IMR-90 (cell line): ENCODE measurements at regions not wholly inside any gene's neighbourhood (a gene's known extent, or its start where the extent isn't known, plus 50 kb on each side); places are given as distances from the start of the nearest gene placed in this dataset.

Experiments
- ATAC-seq: fragments of 200-7000 bp; cut with Tn5 transposase; 2 replicates; pipeline ENCODE4 v1.9.1; 2020; ENCODE audit warnings: low read depth, mild to moderate bottlenecking, moderate library complexity
- BruUV-seq: library from RNA; stranded (reverse); fragments of 400-500 nt; replicated peaks from 2 replicates; lab custom pipeline; 2021; lab: Mats Ljungman, UMichigan
- CTCF ChIA-PET: fragments of 300-600 bp; formaldehyde crosslinking; extraction: SDS; loops from one replicate; lab custom pipeline; 2021; ENCODE audit warnings: antibody characterized with exemption; lab: Yijun Ruan, JAX
- POLR2A ChIA-PET: fragments of 300-600 bp; sonication (Branson Sonifier 250); formaldehyde crosslinking; loops from one replicate; lab custom pipeline; 2022; ENCODE audit warnings: antibody characterized with exemption; ENCODE audit not compliant: unreplicated experiment; lab: Charles Lee
- DNase-seq: peaks from one replicate; pipeline ENCODE4 v3.0.0; 2013
- H2AFZ ChIP-seq: replicated peaks from 2 replicates; pipeline ENCODE3; 2013; ENCODE audit warnings: low read length, mild to moderate bottlenecking; ENCODE audit not compliant: poor library complexity
- H2AK5ac ChIP-seq: 2 replicates; pipeline ENCODE4 v1.6.1; 2013; ENCODE audit warnings: low read depth, low read length, inconsistent platforms
- H2AK9ac ChIP-seq: replicated peaks from 2 replicates; pipeline ENCODE3; 2013; ENCODE audit warnings: mild to moderate bottlenecking, low read depth, low read length, moderate library complexity; ENCODE audit not compliant: poor library complexity
- H2BK120ac ChIP-seq: 2 replicates; pipeline ENCODE4 v1.6.1; 2013; ENCODE audit warnings: low read depth, low read length, inconsistent platforms
- H2BK15ac ChIP-seq: 3 replicates; pipeline ENCODE4 v1.6.1; 2013; ENCODE audit warnings: low read depth, low read length, inconsistent platforms
- H2BK20ac ChIP-seq: 2 replicates; pipeline ENCODE4 v1.6.1; 2013; ENCODE audit warnings: low read depth, mild to moderate bottlenecking, inconsistent platforms, low read length, moderate library complexity
- H2BK5ac ChIP-seq: 2 replicates; pipeline ENCODE4 v1.6.1; 2013; ENCODE audit warnings: mild to moderate bottlenecking, low read depth, low read length, inconsistent platforms; ENCODE audit not compliant: poor library complexity, severe bottlenecking
- H3K14ac ChIP-seq: replicated peaks from 2 replicates; pipeline ENCODE4 v1.6.1; 2013; ENCODE audit warnings: low read depth, low read length, inconsistent platforms
- H3K18ac ChIP-seq: 2 replicates; pipeline ENCODE4 v1.6.1; 2013; ENCODE audit warnings: low read depth, low read length, control low read depth
- H3K23ac ChIP-seq: 2 replicates; pipeline ENCODE4 v1.6.1; 2013; ENCODE audit warnings: low read depth, low read length, inconsistent platforms
- H3K27ac ChIP-seq: 2 replicates; pipeline ENCODE4 v1.5.1; 2013; ENCODE audit warnings: mild to moderate bottlenecking, control low read depth, low read length; ENCODE audit not compliant: insufficient read depth
- H3K27me3 ChIP-seq: 2 replicates; pipeline ENCODE4 v1.6.1; 2013; ENCODE audit warnings: low read length; ENCODE audit not compliant: control insufficient read depth, insufficient read depth
- H3K36me3 ChIP-seq: 2 replicates; pipeline ENCODE4 v1.6.1; 2013; ENCODE audit warnings: low read length, mixed read lengths; ENCODE audit not compliant: control insufficient read depth, insufficient read depth
- H3K4ac ChIP-seq: 2 replicates; pipeline ENCODE4 v1.6.1; 2013; ENCODE audit warnings: low read depth, low read length, inconsistent platforms
- H3K4me1 ChIP-seq: 2 replicates; pipeline ENCODE4 v1.6.1; 2013; ENCODE audit warnings: low read length, mixed read lengths; ENCODE audit not compliant: control insufficient read depth, insufficient read depth
- H3K4me2 ChIP-seq: 2 replicates; pipeline ENCODE4 v1.6.1; 2013; ENCODE audit warnings: low read depth, mild to moderate bottlenecking, control low read depth, low read length, moderate library complexity
- H3K4me3 ChIP-seq: 2 replicates; pipeline ENCODE4 v1.5.1; 2013; ENCODE audit warnings: low read depth, mild to moderate bottlenecking, control low read depth, low read length, moderate library complexity; ENCODE audit not compliant: insufficient read depth
- H3K56ac ChIP-seq: 2 replicates; pipeline ENCODE4 v1.6.1; 2013; ENCODE audit warnings: low read length, inconsistent platforms; ENCODE audit not compliant: insufficient read depth; ENCODE audit errors: extremely low read depth
- H3K79me1 ChIP-seq, 2 experiments: 2 replicates each; pipeline ENCODE4 v1.6.1; 2013; ENCODE audit warnings: low read length in 2 of 2, inconsistent platforms in 1 of 2, low read depth in 1 of 2
- H3K9ac ChIP-seq: 2 replicates; pipeline ENCODE4 v1.6.1; 2013; ENCODE audit warnings: low read depth, low read length, control low read depth
- H3K9me1 ChIP-seq: 2 replicates; pipeline ENCODE4 v1.6.1; 2013; ENCODE audit warnings: low read length, inconsistent platforms; ENCODE audit not compliant: insufficient read depth
- H3K9me3 ChIP-seq: 2 replicates; pipeline ENCODE4 v1.6.1; 2013; ENCODE audit warnings: low read length; ENCODE audit not compliant: control insufficient read depth, insufficient read depth
- H4K20me1 ChIP-seq: 2 replicates; pipeline ENCODE4 v1.6.1; 2013; ENCODE audit warnings: low read length, inconsistent platforms; ENCODE audit not compliant: insufficient read depth
- H4K5ac ChIP-seq: 2 replicates; pipeline ENCODE4 v1.6.1; 2013; ENCODE audit warnings: mild to moderate bottlenecking, low read depth, low read length, control low read depth
- H4K8ac ChIP-seq, 2 experiments: 2 replicates each; pipeline ENCODE4 v1.6.1; 2013; ENCODE audit warnings: low read depth in 2 of 2, low read length in 2 of 2, control low read depth in 1 of 2, inconsistent platforms in 1 of 2
- H4K91ac ChIP-seq: 2 replicates; pipeline ENCODE4 v1.6.1; 2013; ENCODE audit warnings: low read depth, low read length, inconsistent platforms; ENCODE audit not compliant: insufficient read depth
- BHLHE40 ChIP-seq: fragments of 150-350 bp; IDR thresholded peaks from 2 replicates; pipeline ENCODE4 v1.6.1; 2016; ENCODE audit warnings: mild to moderate bottlenecking, low read depth, low read length
- CEBPB ChIP-seq: IDR thresholded peaks from 2 replicates; pipeline ENCODE4 v1.6.1; 2012; ENCODE audit warnings: low read depth, low read length, improper control_type of control experiment
- CHD1 ChIP-seq: IDR thresholded peaks from 2 replicates; pipeline ENCODE4 v1.6.1; 2012; ENCODE audit warnings: low read depth, low read length, improper control_type of control experiment
- CTCF ChIP-seq: conservative IDR thresholded peaks from 2 replicates; pipeline ENCODE4 v1.5.1; 2012; ENCODE audit warnings: mild to moderate bottlenecking, low read depth, low read length, improper control_type of control experiment
- FOS ChIP-seq: fragments of 150-350 bp; IDR thresholded peaks from 2 replicates; pipeline ENCODE4 v1.6.1; 2016; ENCODE audit warnings: low read depth, low read length
- MAFK ChIP-seq: IDR thresholded peaks from 2 replicates; pipeline ENCODE4 v1.6.1; 2012; ENCODE audit warnings: low read depth, low read length, improper control_type of control experiment
- MAZ ChIP-seq: IDR thresholded peaks from 2 replicates; pipeline ENCODE4 v1.6.1; 2012; ENCODE audit warnings: low read depth, mild to moderate bottlenecking, low read length, improper control_type of control experiment, moderate library complexity, borderline replicate concordance
- MXI1 ChIP-seq: IDR thresholded peaks from 2 replicates; pipeline ENCODE4 v1.6.1; 2012; ENCODE audit warnings: low read depth, mild to moderate bottlenecking, low read length, moderate library complexity, borderline replicate concordance
- NFE2L2 ChIP-seq: fragments of 150-350 bp; IDR thresholded peaks from 2 replicates; pipeline ENCODE4 v1.6.1; 2016; ENCODE audit warnings: low read depth, mild to moderate bottlenecking, low read length
- POLR2A ChIP-seq: IDR thresholded peaks from 2 replicates; pipeline ENCODE4 v1.6.1; 2012; ENCODE audit warnings: mild to moderate bottlenecking, low read depth, low read length
- RAD21 ChIP-seq: IDR thresholded peaks from 2 replicates; pipeline ENCODE4 v1.6.1; 2012; ENCODE audit warnings: low read length, improper control_type of control experiment
- RFX5 ChIP-seq: IDR thresholded peaks from 2 replicates; pipeline ENCODE4 v1.8.0; 2012; ENCODE audit warnings: low read depth, mild to moderate bottlenecking, low read length, moderate library complexity
- SMC3 ChIP-seq: fragments of 150-350 bp; IDR thresholded peaks from 2 replicates; pipeline ENCODE4 v1.6.1; 2016; ENCODE audit warnings: low read depth, mild to moderate bottlenecking, antibody characterized with exemption, low read length, moderate library complexity
- WGBS, 2 experiments: methylation state at CpG; one replicate each; pipeline versions ENCODE4 v1.1.5 to v1.1.7; 2013; ENCODE audit warnings: missing lambda C conversion rate in 2 of 2; ENCODE audit not compliant: insufficient read length in 1 of 2; ENCODE audit errors: extremely low coverage in 2 of 2; 5-methylcytosine and 5-hydroxymethylcytosine counted together
- dilution Hi-C: fragments of 300-500 bp; cut with HindIII; formaldehyde crosslinking; loops from one replicate; pipeline ENCODE4 v1.14.3; 2018; ENCODE audit warnings: low sequenced_read_pairs; ENCODE audit not compliant: unreplicated experiment
- in situ Hi-C: fragments of 300-500 bp; cut with MboI; formaldehyde crosslinking; loops from 3 replicates; pipeline ENCODE4 v1.14.3; 2019; ENCODE audit warnings: low sequenced_read_pairs, inconsistent platforms, mixed read lengths
- intact Hi-C: fragments of 100-400 bp; cut with micrococcal nuclease; formaldehyde crosslinking; loops from 2 replicates; pipeline ENCODE4 v1.10.0; 2022
- TF ChIP-seq, protein P1 (sequence below): fragments of 150-350 bp; IDR thresholded peaks from 2 replicates; pipeline ENCODE4 v1.6.1; 2016; ENCODE audit warnings: low read depth, mild to moderate bottlenecking, low read length, moderate library complexity, borderline replicate concordance
- TF ChIP-seq, protein P2 (sequence below): fragments of 150-350 bp; IDR thresholded peaks from 2 replicates; pipeline ENCODE4 v1.6.1; 2017; ENCODE audit warnings: mild to moderate bottlenecking, antibody characterized with exemption, low read length, low read depth

GRCh38 chr15:77547801-77548588, 84.7 kb downstream of the LINGO1 start:
- in situ Hi-C loops = loop anchor here (10.0 kb wide), 1 partner anchor 523 kb away; no protein-coding TSS in a partner anchor
- no TSS peak for BruUV-seq
- TF ChIP-seq RFX5 (no peak), CEBPB (no peak), SMC3 (no peak), POLR2A (no peak), MAFK (no peak), MXI1 (no peak), NFE2L2 (no peak), BHLHE40 (no peak), FOS (no peak), MAZ (no peak), RAD21 (no peak), CHD1 (no peak), CTCF (no peak)
- TF ChIP-seq, protein P1, sequence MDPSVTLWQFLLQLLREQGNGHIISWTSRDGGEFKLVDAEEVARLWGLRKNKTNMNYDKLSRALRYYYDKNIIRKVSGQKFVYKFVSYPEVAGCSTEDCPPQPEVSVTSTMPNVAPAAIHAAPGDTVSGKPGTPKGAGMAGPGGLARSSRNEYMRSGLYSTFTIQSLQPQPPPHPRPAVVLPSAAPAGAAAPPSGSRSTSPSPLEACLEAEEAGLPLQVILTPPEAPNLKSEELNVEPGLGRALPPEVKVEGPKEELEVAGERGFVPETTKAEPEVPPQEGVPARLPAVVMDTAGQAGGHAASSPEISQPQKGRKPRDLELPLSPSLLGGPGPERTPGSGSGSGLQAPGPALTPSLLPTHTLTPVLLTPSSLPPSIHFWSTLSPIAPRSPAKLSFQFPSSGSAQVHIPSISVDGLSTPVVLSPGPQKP = no peak
- TF ChIP-seq, protein P2, sequence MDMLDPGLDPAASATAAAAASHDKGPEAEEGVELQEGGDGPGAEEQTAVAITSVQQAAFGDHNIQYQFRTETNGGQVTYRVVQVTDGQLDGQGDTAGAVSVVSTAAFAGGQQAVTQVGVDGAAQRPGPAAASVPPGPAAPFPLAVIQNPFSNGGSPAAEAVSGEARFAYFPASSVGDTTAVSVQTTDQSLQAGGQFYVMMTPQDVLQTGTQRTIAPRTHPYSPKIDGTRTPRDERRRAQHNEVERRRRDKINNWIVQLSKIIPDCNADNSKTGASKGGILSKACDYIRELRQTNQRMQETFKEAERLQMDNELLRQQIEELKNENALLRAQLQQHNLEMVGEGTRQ = no peak

More at GRCh38 chr15:77547801-77548588, 84.7 kb downstream of the LINGO1 start:
- Histone ChIP-seq H4K5ac (no peak overlapping the region), H3K14ac (no peak overlapping the region), H4K8ac (no peak overlapping the region), H2AK5ac (no peak overlapping the region), H3K4ac (no peak overlapping the region), H4K20me1 (no peaks in the 10 kb centered on the region), H3K36me3 (no peaks in the 10 kb centered on the region), H3K9ac (no peak overlapping the region), H3K56ac (no peak overlapping the region), H3K23ac (no peak overlapping the region), H2AFZ (no peak overlapping the region), H3K27ac (no peak overlapping the region), H3K27me3 (peaks cover 7% of the 10 kb centered on the region), H3K4me3 (no peak overlapping the region), H2AK9ac (no peak overlapping the region), H2BK15ac (no peak overlapping the region), H2BK120ac (no peak overlapping the region), H3K9me3 (0 out of 2 replicates have a peak, but pooled peaks cover 4% of the 10 kb centered on the region), H3K4me2 (no peak overlapping the region), H2BK5ac (no peak overlapping the region), H3K9me1 (peaks cover 7% of the 10 kb centered on the region; the same call in 1 of the 2 replicates), H3K4me1 (peaks cover 12% of the 10 kb centered on the region), H3K79me1 (no peaks in the 10 kb centered on the region), H3K18ac (no peak overlapping the region), H2BK20ac (no peak overlapping the region), H4K91ac (no peak overlapping the region)
- ATAC-seq (no peak), DNase-seq (no peak)
- dilution Hi-C loops (no loop called here), intact Hi-C loops (loop anchor here (2.0 kb wide), 1 partner anchor 127 kb away; the partner anchor contains the start of genes HMG20A and PEAK1)
- POLR2A ChIA-PET = no interaction called here
- WGBS, 2 experiments = no CpG with 5 or more reads among the region's 19 CpGs
- CTCF ChIA-PET = no interaction called here
